ENCODE measurements at regions not wholly inside any gene's neighbourhood (a gene's known extent, or its start where the extent isn't known, plus 50 kb on each side); places are given as distances from the start of the nearest gene placed in this dataset.

GRCh38 chr17:14004927-14005620 lies 64.2 kb upstream of the COX10 start:
- no peak for TF ChIP-seq CTCF (IDR thresholded peaks at IDR 0.05)
- TF ChIP-seq POLR2A (IDR thresholded peaks at IDR 0.05), result no peak
